GM23338 (cell line): ENCODE measurements at regions not wholly inside any gene's neighbourhood (a gene's known extent, or its start where the extent isn't known, plus 50 kb on each side); places are given as distances from the start of the nearest gene placed in this dataset.

ENCODE experiments used
- ATAC-seq: fragments of 200-7000 bp; cut with Tn5 transposase; 3 replicates; pipeline ENCODE4 v1.9.1; 2020
- DNase-seq: peaks from one replicate; pipeline ENCODE4 v3.0.0-alpha.2; 2015; ENCODE audit warnings: low spot score
- H2AFZ ChIP-seq: fragments of 200-600 bp; sonication (generic); 2 replicates; pipeline ENCODE4 v1.8.0; 2016; ENCODE audit warnings: antibody characterized with exemption, mild to moderate bottlenecking, moderate library complexity
- H3F3A ChIP-seq: fragments of 200-600 bp; sonication (generic); replicated peaks from 2 replicates; pipeline ENCODE4 v1.8.0; 2017; ENCODE audit warnings: antibody characterized with exemption, mixed run types, low read depth
- H3K27ac ChIP-seq: fragments of 200-600 bp; sonication (generic); 2 replicates; pipeline ENCODE4 v1.6.1; 2016; ENCODE audit warnings: low read depth
- H3K27me3 ChIP-seq: fragments of 200-600 bp; sonication (generic); 2 replicates; pipeline ENCODE4 v1.8.0; 2016; ENCODE audit warnings: mild to moderate bottlenecking, mixed run types, moderate library complexity; ENCODE audit not compliant: insufficient read depth
- H3K36me3 ChIP-seq: fragments of 200-600 bp; sonication (generic); 2 replicates; pipeline ENCODE4 v1.8.0; 2016; ENCODE audit warnings: mild to moderate bottlenecking; ENCODE audit not compliant: insufficient read depth
- H3K4me1 ChIP-seq: fragments of 200-600 bp; sonication (generic); 2 replicates; pipeline ENCODE4 v1.8.0; 2016; ENCODE audit warnings: mild to moderate bottlenecking, moderate library complexity; ENCODE audit not compliant: insufficient read depth
- H3K4me2 ChIP-seq: fragments of 200-600 bp; sonication (generic); 2 replicates; pipeline ENCODE4 v1.7.1; 2017; ENCODE audit warnings: mixed run types
- H3K4me3 ChIP-seq: fragments of 200-600 bp; sonication (generic); 2 replicates; pipeline ENCODE4 v1.6.1; 2016; ENCODE audit warnings: mixed run types
- H3K79me2 ChIP-seq: fragments of 200-600 bp; sonication (generic); replicated peaks from 2 replicates; pipeline ENCODE4 v1.8.0; 2017; ENCODE audit warnings: mild to moderate bottlenecking; ENCODE audit not compliant: insufficient read depth
- H3K9me2 ChIP-seq: fragments of 200-600 bp; sonication (generic); 2 replicates; pipeline ENCODE4 v1.8.0; 2017; ENCODE audit not compliant: insufficient read depth
- H4K20me1 ChIP-seq: fragments of 200-600 bp; sonication (generic); replicated peaks from 2 replicates; pipeline ENCODE4 v1.8.0; 2017; ENCODE audit warnings: mild to moderate bottlenecking; ENCODE audit not compliant: insufficient read depth
- H3K27ac Mint-ChIP-seq: 2 replicates; pipeline ENCODE4 v1.8.0; 2020; ENCODE audit warnings: inconsistent platforms, mild to moderate bottlenecking, moderate library complexity, mixed read lengths
- H3K27me3 Mint-ChIP-seq: 3 replicates; pipeline ENCODE4 v1.8.0; 2022; ENCODE audit warnings: low read depth, mild to moderate bottlenecking, moderate library complexity, mixed read lengths, inconsistent platforms; ENCODE audit not compliant: insufficient read depth, poor library complexity
- H3K36me3 Mint-ChIP-seq: 3 replicates; pipeline ENCODE4 v1.8.0; 2021; ENCODE audit warnings: low read depth, mild to moderate bottlenecking, inconsistent platforms, moderate library complexity, mixed read lengths
- H3K4me1 Mint-ChIP-seq: 3 replicates; pipeline ENCODE4 v1.8.0; 2020; ENCODE audit warnings: mild to moderate bottlenecking, inconsistent platforms, mixed read lengths
- H3K4me3 Mint-ChIP-seq: 3 replicates; pipeline ENCODE4 v1.8.0; 2021; ENCODE audit warnings: moderate library complexity, mild to moderate bottlenecking, inconsistent platforms, mixed read lengths
- H3K9me3 Mint-ChIP-seq: 3 replicates; pipeline ENCODE4 v1.8.0; 2020; ENCODE audit warnings: moderate library complexity, mild to moderate bottlenecking, inconsistent platforms, mixed read lengths
- CREB1 ChIP-seq: fragments of 250-450 bp; sonication (Bioruptor Pico); IDR thresholded peaks from 2 replicates; pipeline ENCODE4 v1.5.0; 2020; ENCODE audit warnings: low read depth, mild to moderate bottlenecking, moderate library complexity
- EZH2 ChIP-seq: fragments of 200-600 bp; sonication (generic); IDR thresholded peaks from one replicate; pipeline ENCODE4 v1.8.0; 2017; ENCODE audit warnings: antibody characterized with exemption, mild to moderate bottlenecking, low read depth; ENCODE audit not compliant: unreplicated experiment
- EZH2phosphoT487 ChIP-seq: fragments of 200-600 bp; sonication (generic); IDR thresholded peaks from one replicate; pipeline ENCODE4 v1.8.1; 2018; ENCODE audit warnings: antibody characterized with exemption; ENCODE audit not compliant: unreplicated experiment
- JUNB ChIP-seq: IDR thresholded peaks from one replicate; pipeline ENCODE4 v1.6.1; 2016; ENCODE audit warnings: antibody characterized with exemption; ENCODE audit not compliant: unreplicated experiment
- NANOG ChIP-seq: IDR thresholded peaks from 2 replicates; pipeline ENCODE4 v1.6.1; 2016; ENCODE audit warnings: antibody characterized with exemption, borderline replicate concordance
- POLR2AphosphoS5 ChIP-seq: IDR thresholded peaks from 2 replicates; pipeline ENCODE4 v1.6.1; 2016; ENCODE audit warnings: antibody characterized with exemption, low read depth
- STAT1 ChIP-seq: IDR thresholded peaks from one replicate; pipeline ENCODE4 v1.6.1; 2016; ENCODE audit warnings: antibody characterized with exemption; ENCODE audit not compliant: unreplicated experiment
- ZNF114 ChIP-seq: fragments of 250-450 bp; sonication (Bioruptor Pico); IDR thresholded peaks from 2 replicates; pipeline ENCODE4 v1.5.0; 2020; ENCODE audit warnings: mild to moderate bottlenecking, moderate library complexity
- ZNF331 ChIP-seq: fragments of 250-450 bp; sonication (Bioruptor Pico); IDR thresholded peaks from 2 replicates; pipeline ENCODE4 v1.5.0; 2020; ENCODE audit warnings: low read depth, mild to moderate bottlenecking, moderate library complexity
- TF ChIP-seq, protein P1 (sequence below): fragments of 250-450 bp; sonication (Bioruptor Pico); IDR thresholded peaks from 2 replicates; pipeline ENCODE4 v1.5.0; 2020; ENCODE audit warnings: mild to moderate bottlenecking, moderate library complexity
- TF ChIP-seq, protein P2 (sequence below): IDR thresholded peaks from 2 replicates; pipeline ENCODE4 v1.6.1; 2016; ENCODE audit warnings: antibody characterized with exemption
- TF ChIP-seq, protein P3 (sequence below), 2 experiments: fragments of 200-600 bp in 1 of 2; sonication (generic) in 1 of 2; conservative IDR thresholded peaks; 2 replicates each; pipeline versions ENCODE4 v1.5.1 to v1.6.1; 2016 to 2017; ENCODE audit warnings: antibody characterized with exemption in 2 of 2, low read depth in 2 of 2, mild to moderate bottlenecking in 2 of 2, moderate library complexity in 1 of 2
- TF ChIP-seq, protein P4 (sequence below): IDR thresholded peaks from one replicate; pipeline ENCODE4 v1.6.1; 2018; ENCODE audit warnings: antibody characterized with exemption; ENCODE audit not compliant: unreplicated experiment

DNA sequence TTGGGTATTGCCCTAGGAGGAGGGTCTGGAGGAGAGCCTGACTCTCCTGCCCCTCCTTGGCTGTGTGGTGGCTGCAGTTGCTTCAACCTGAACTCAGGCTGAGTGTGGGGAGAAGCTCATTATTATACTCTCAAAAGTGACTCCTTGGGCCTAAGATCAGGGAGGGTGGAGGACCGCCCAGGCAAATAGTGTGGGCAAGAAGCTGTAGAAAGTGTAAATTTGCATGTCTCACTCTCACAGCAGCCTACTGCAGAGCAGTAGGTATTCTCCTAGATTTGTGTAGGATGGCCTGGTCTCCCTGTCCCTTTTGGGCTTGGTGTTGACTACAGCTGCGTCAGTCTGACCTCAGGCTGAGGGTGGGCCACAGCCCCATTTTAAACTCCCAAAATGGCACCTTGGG lies 156.1 kb downstream of the ZNF330 start:
- no peaks in the 10 kb centered on the region for H3F3A ChIP-seq
- ATAC-seq (no peak), DNase-seq (no peak)
- Mint-ChIP-seq H3K27me3 (no peaks in the 10 kb centered on the region), H3K9me3 (peaks cover 29% of the 10 kb centered on the region), H3K4me1 (no peaks in the 10 kb centered on the region), H3K27ac (no peak overlapping the region), H3K4me3 (no peak overlapping the region), H3K36me3 (peaks cover 7% of the 10 kb centered on the region; the same call in 2 of the 3 replicates)
- no peaks in the 10 kb centered on the region for H3K36me3 ChIP-seq
- no peaks in the 10 kb centered on the region for H3K79me2 ChIP-seq
- H4K20me1 ChIP-seq = no peaks in the 10 kb centered on the region
- no peak overlapping the region for H2AFZ ChIP-seq
- H3K4me2 ChIP-seq = no peak overlapping the region
- no peak overlapping the region for H3K27ac ChIP-seq
- H3K4me3 ChIP-seq = no peak overlapping the region
- H3K27me3 ChIP-seq = no peaks in the 10 kb centered on the region
- no peaks in the 10 kb centered on the region for H3K4me1 ChIP-seq
- no peaks in the 10 kb centered on the region; the same call in 1 of the 2 replicates for H3K9me2 ChIP-seq
- TF ChIP-seq, protein P1, sequence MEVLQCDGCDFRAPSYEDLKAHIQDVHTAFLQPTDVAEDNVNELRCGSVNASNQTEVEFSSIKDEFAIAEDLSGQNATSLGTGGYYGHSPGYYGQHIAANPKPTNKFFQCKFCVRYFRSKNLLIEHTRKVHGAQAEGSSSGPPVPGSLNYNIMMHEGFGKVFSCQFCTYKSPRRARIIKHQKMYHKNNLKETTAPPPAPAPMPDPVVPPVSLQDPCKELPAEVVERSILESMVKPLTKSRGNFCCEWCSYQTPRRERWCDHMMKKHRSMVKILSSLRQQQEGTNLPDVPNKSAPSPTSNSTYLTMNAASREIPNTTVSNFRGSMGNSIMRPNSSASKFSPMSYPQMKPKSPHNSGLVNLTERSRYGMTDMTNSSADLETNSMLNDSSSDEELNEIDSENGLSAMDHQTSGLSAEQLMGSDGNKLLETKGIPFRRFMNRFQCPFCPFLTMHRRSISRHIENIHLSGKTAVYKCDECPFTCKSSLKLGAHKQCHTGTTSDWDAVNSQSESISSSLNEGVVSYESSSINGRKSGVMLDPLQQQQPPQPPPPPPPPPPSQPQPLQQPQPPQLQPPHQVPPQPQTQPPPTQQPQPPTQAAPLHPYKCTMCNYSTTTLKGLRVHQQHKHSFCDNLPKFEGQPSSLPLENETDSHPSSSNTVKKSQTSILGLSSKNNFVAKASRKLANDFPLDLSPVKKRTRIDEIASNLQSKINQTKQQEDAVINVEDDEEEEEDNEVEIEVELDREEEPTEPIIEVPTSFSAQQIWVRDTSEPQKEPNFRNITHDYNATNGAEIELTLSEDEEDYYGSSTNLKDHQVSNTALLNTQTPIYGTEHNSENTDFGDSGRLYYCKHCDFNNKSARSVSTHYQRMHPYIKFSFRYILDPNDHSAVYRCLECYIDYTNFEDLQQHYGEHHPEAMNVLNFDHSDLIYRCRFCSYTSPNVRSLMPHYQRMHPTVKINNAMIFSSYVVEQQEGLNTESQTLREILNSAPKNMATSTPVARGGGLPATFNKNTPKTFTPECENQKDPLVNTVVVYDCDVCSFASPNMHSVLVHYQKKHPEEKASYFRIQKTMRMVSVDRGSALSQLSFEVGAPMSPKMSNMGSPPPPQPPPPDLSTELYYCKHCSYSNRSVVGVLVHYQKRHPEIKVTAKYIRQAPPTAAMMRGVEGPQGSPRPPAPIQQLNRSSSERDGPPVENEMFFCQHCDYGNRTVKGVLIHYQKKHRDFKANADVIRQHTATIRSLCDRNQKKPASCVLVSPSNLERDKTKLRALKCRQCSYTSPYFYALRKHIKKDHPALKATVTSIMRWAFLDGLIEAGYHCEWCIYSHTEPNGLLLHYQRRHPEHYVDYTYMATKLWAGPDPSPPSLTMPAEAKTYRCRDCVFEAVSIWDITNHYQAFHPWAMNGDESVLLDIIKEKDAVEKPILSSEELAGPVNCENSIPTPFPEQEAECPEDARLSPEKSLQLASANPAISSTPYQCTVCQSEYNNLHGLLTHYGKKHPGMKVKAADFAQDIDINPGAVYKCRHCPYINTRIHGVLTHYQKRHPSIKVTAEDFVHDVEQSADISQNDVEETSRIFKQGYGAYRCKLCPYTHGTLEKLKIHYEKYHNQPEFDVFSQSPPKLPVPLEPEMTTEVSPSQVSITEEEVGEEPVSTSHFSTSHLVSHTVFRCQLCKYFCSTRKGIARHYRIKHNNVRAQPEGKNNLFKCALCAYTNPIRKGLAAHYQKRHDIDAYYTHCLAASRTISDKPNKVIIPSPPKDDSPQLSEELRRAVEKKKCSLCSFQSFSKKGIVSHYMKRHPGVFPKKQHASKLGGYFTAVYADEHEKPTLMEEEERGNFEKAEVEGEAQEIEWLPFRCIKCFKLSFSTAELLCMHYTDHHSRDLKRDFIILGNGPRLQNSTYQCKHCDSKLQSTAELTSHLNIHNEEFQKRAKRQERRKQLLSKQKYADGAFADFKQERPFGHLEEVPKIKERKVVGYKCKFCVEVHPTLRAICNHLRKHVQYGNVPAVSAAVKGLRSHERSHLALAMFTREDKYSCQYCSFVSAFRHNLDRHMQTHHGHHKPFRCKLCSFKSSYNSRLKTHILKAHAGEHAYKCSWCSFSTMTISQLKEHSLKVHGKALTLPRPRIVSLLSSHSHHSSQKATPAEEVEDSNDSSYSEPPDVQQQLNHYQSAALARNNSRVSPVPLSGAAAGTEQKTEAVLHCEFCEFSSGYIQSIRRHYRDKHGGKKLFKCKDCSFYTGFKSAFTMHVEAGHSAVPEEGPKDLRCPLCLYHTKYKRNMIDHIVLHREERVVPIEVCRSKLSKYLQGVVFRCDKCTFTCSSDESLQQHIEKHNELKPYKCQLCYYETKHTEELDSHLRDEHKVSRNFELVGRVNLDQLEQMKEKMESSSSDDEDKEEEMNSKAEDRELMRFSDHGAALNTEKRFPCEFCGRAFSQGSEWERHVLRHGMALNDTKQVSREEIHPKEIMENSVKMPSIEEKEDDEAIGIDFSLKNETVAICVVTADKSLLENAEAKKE (CRISPR knock-in tag) = no peak
- TF ChIP-seq, protein P2, sequence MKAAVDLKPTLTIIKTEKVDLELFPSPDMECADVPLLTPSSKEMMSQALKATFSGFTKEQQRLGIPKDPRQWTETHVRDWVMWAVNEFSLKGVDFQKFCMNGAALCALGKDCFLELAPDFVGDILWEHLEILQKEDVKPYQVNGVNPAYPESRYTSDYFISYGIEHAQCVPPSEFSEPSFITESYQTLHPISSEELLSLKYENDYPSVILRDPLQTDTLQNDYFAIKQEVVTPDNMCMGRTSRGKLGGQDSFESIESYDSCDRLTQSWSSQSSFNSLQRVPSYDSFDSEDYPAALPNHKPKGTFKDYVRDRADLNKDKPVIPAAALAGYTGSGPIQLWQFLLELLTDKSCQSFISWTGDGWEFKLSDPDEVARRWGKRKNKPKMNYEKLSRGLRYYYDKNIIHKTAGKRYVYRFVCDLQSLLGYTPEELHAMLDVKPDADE = no peak
- no peak for TF ChIP-seq EZH2
- TF ChIP-seq ZNF114 (CRISPR knock-in tag) = no peak
- TF ChIP-seq, protein P3, sequence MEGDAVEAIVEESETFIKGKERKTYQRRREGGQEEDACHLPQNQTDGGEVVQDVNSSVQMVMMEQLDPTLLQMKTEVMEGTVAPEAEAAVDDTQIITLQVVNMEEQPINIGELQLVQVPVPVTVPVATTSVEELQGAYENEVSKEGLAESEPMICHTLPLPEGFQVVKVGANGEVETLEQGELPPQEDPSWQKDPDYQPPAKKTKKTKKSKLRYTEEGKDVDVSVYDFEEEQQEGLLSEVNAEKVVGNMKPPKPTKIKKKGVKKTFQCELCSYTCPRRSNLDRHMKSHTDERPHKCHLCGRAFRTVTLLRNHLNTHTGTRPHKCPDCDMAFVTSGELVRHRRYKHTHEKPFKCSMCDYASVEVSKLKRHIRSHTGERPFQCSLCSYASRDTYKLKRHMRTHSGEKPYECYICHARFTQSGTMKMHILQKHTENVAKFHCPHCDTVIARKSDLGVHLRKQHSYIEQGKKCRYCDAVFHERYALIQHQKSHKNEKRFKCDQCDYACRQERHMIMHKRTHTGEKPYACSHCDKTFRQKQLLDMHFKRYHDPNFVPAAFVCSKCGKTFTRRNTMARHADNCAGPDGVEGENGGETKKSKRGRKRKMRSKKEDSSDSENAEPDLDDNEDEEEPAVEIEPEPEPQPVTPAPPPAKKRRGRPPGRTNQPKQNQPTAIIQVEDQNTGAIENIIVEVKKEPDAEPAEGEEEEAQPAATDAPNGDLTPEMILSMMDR (conservative IDR thresholded peaks at IDR 0.05; ENCODE audit: low read depth in 2 of 2) = no peak
- no peak for TF ChIP-seq EZH2phosphoT487
- TF ChIP-seq CREB1 (CRISPR knock-in tag) = no peak
- TF ChIP-seq ZNF331 (CRISPR knock-in tag) = no peak
- TF ChIP-seq, protein P4, sequence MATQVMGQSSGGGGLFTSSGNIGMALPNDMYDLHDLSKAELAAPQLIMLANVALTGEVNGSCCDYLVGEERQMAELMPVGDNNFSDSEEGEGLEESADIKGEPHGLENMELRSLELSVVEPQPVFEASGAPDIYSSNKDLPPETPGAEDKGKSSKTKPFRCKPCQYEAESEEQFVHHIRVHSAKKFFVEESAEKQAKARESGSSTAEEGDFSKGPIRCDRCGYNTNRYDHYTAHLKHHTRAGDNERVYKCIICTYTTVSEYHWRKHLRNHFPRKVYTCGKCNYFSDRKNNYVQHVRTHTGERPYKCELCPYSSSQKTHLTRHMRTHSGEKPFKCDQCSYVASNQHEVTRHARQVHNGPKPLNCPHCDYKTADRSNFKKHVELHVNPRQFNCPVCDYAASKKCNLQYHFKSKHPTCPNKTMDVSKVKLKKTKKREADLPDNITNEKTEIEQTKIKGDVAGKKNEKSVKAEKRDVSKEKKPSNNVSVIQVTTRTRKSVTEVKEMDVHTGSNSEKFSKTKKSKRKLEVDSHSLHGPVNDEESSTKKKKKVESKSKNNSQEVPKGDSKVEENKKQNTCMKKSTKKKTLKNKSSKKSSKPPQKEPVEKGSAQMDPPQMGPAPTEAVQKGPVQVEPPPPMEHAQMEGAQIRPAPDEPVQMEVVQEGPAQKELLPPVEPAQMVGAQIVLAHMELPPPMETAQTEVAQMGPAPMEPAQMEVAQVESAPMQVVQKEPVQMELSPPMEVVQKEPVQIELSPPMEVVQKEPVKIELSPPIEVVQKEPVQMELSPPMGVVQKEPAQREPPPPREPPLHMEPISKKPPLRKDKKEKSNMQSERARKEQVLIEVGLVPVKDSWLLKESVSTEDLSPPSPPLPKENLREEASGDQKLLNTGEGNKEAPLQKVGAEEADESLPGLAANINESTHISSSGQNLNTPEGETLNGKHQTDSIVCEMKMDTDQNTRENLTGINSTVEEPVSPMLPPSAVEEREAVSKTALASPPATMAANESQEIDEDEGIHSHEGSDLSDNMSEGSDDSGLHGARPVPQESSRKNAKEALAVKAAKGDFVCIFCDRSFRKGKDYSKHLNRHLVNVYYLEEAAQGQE = no peak
- TF ChIP-seq NANOG = no peak
- TF ChIP-seq STAT1 = no peak
- no peak for TF ChIP-seq POLR2AphosphoS5
- no peak for TF ChIP-seq JUNB
